K562 (cell line): ENCODE measurements at regions not wholly inside any gene's neighbourhood (a gene's known extent, or its start where the extent isn't known, plus 50 kb on each side); places are given as distances from the start of the nearest gene placed in this dataset.

Experiments
- ATAC-seq: fragments of 200-7000 bp; cut with Tn5 transposase; 3 replicates; pipeline ENCODE4 v1.9.1; 2020; ENCODE audit warnings: moderate library complexity
- BruUV-seq: library from RNA; stranded (reverse); fragments of 400-500 nt; replicated peaks from 2 replicates; lab custom pipeline; 2021; lab: Mats Ljungman, UMichigan
- CTCF ChIA-PET: fragments of 300-600 bp; formaldehyde crosslinking; extraction: SDS; loops from one replicate; lab custom pipeline; 2021; ENCODE audit warnings: low intra/inter-chr PET ratio; lab: Yijun Ruan, JAX
- POLR2A ChIA-PET: fragments of 300-600, 350-650 bp; sonication (Branson Sonifier 250); formaldehyde crosslinking; extraction: SDS; loops from one replicate; lab custom pipeline; 2021; ENCODE audit warnings: antibody characterized with exemption, inconsistent platforms; lab: Yijun Ruan, JAX
- DNase-seq, 4 experiments: peaks; one replicate each; pipeline versions ENCODE4 v3.0.0 to v3.0.0-alpha.2; 2011 to 2018; ENCODE audit warnings: low spot score in 3 of 4, mixed read lengths in 3 of 4; ENCODE audit errors: extremely low read depth in 1 of 4
- FAIRE-seq: peaks from 2 replicates; lab custom pipeline; 2011; peaks lifted over from hg19 to GRCh38; lab: Jason Lieb, UNC
- H2AFZ ChIP-seq: 2 replicates; pipeline ENCODE4 v1.6.0; 2011; ENCODE audit warnings: low read depth, low read length, control low read depth, inconsistent platforms
- H3K27ac ChIP-seq: fragments of 200-600 bp; 3 replicates; pipeline ENCODE4 v1.8.0; 2011; ENCODE audit warnings: low read depth, mild to moderate bottlenecking, control low read depth, inconsistent platforms, low read length, moderate library complexity, mixed read lengths; ENCODE audit errors: extremely low read depth
- H3K27me3 ChIP-seq, 2 experiments: fragments of 300-600 bp in 1 of 2; 2 replicates in 1 of 2; 3 replicates in 1 of 2; pipeline versions ENCODE4 v1.6.0 to v1.8.0; 2011; ENCODE audit warnings: inconsistent platforms in 2 of 2, low read length in 2 of 2, mild to moderate bottlenecking in 1 of 2, mixed read lengths in 1 of 2, moderate library complexity in 1 of 2; ENCODE audit not compliant: control insufficient read depth in 2 of 2, insufficient read depth in 2 of 2
- H3K36me3 ChIP-seq: fragments of 300-600 bp; 3 replicates; pipeline ENCODE4 v1.8.0; 2011; ENCODE audit warnings: mild to moderate bottlenecking, low read length, inconsistent platforms; ENCODE audit not compliant: control insufficient read depth, insufficient read depth
- H3K4me1 ChIP-seq, 2 experiments: fragments of 200-600 bp in 1 of 2; replicated peaks in 1 of 2; 2 replicates in 1 of 2; 3 replicates in 1 of 2; pipeline versions ENCODE4 v1.5.1 to v1.8.0; 2011; ENCODE audit warnings: inconsistent platforms in 2 of 2, low read length in 2 of 2, mild to moderate bottlenecking in 1 of 2, mixed read lengths in 1 of 2, moderate library complexity in 1 of 2; ENCODE audit not compliant: control insufficient read depth in 2 of 2, insufficient read depth in 2 of 2
- H3K4me2 ChIP-seq: 2 replicates; pipeline ENCODE4 v1.6.1; 2011; ENCODE audit warnings: low read length, control low read depth, inconsistent platforms, mixed read lengths; ENCODE audit not compliant: insufficient read depth
- H3K4me3 ChIP-seq: fragments of 200-600 bp; sonication (generic), shearing (Covaris generic); 2 replicates; pipeline ENCODE4 v1.5.1; 2016; ENCODE audit warnings: control low read depth, inconsistent platforms
- H3K79me2 ChIP-seq: fragments of 200-600 bp; 3 replicates; pipeline ENCODE4 v1.8.0; 2011; ENCODE audit warnings: low read length, inconsistent platforms; ENCODE audit not compliant: control insufficient read depth, insufficient read depth
- H3K9ac ChIP-seq, 2 experiments: 2 replicates each; pipeline versions ENCODE4 v1.6.0 to v1.6.1; 2011; ENCODE audit warnings: low read depth in 2 of 2, low read length in 2 of 2, control low read depth in 1 of 2, inconsistent platforms in 1 of 2, mild to moderate bottlenecking in 1 of 2, mixed read lengths in 1 of 2; ENCODE audit not compliant: insufficient read depth in 1 of 2
- H3K9me1 ChIP-seq: one replicate; pipeline ENCODE4 v1.6.0; 2011; ENCODE audit warnings: inconsistent platforms, mild to moderate bottlenecking, low read length, moderate library complexity; ENCODE audit not compliant: control insufficient read depth, insufficient read depth
- H3K9me3 ChIP-seq: replicated peaks from 2 replicates; pipeline ENCODE4 v1.5.1; 2011; ENCODE audit warnings: low read depth, low read length, inconsistent platforms; ENCODE audit not compliant: control insufficient read depth, insufficient read depth
- H4K20me1 ChIP-seq: replicated peaks from 2 replicates; pipeline ENCODE4 v1.6.1; 2011; ENCODE audit warnings: low read length, inconsistent platforms, mixed read lengths; ENCODE audit not compliant: control insufficient read depth, insufficient read depth
- EGR1 ChIP-seq: fragments of 450-650 bp; conservative IDR thresholded peaks from 2 replicates; pipeline ENCODE4 v1.6.1; 2017; ENCODE audit warnings: mild to moderate bottlenecking
- FOXA1 ChIP-seq: fragments of 450-650 bp; IDR thresholded peaks from 2 replicates; pipeline ENCODE4 v1.6.1; 2016; ENCODE audit warnings: mild to moderate bottlenecking, borderline replicate concordance
- NCOA1 ChIP-seq: fragments of 450-650 bp; IDR thresholded peaks from 2 replicates; pipeline ENCODE4 v1.6.1; 2016; ENCODE audit warnings: low read depth
- NR3C1 ChIP-seq: sonication (generic); formaldehyde crosslinking; IDR thresholded peaks from 2 replicates; pipeline ENCODE4 v1.8.1; 2022; ENCODE audit warnings: missing genetic modification reagents
- RNF2 ChIP-seq: sonication (generic); IDR thresholded peaks from 2 replicates; pipeline ENCODE4 v1.6.1; 2016
- SAP30 ChIP-seq: fragments of 200-600 bp; sonication (generic); IDR thresholded peaks from 2 replicates; pipeline ENCODE4 v1.6.1; 2012; ENCODE audit warnings: borderline replicate concordance, low read depth, mild to moderate bottlenecking, moderate library complexity, low read length, control low read depth, inconsistent platforms; ENCODE audit not compliant: insufficient read depth, poor library complexity, severe bottlenecking
- STAT6 ChIP-seq: sonication (generic); formaldehyde crosslinking; IDR thresholded peaks from 2 replicates; pipeline ENCODE4 v1.8.1; 2023; ENCODE audit warnings: mild to moderate bottlenecking, missing genetic modification reagents
- USF2 ChIP-seq: sonication (generic); formaldehyde crosslinking; IDR thresholded peaks from 2 replicates; pipeline ENCODE4 v1.5.0; 2020; ENCODE audit warnings: missing genetic modification reagents
- XRCC4 ChIP-seq: IDR thresholded peaks from one replicate; pipeline ENCODE4 v1.6.1; 2011; ENCODE audit not compliant: insufficient read depth, insufficient read length; ENCODE audit errors: extremely low read depth
- ZBTB17 ChIP-seq: fragments of 450-650 bp; formaldehyde crosslinking; IDR thresholded peaks from 2 replicates; pipeline ENCODE4 v1.4.0; 2020; ENCODE audit warnings: mild to moderate bottlenecking
- ZNF354B ChIP-seq: fragments of 250-450 bp; sonication (Bioruptor Pico); IDR thresholded peaks from 2 replicates; pipeline ENCODE4 v1.4.0; 2020
- WGBS: fragments of 100-300 bp; shearing (Covaris generic); methylation state at CpG from one replicate; pipeline ENCODE4 v1.1.6; 2016; ENCODE audit warnings: low coverage, mixed read lengths; ENCODE audit not compliant: insufficient coverage; ENCODE audit errors: missing lambda C conversion rate; 5-methylcytosine and 5-hydroxymethylcytosine counted together
- in situ Hi-C: fragments of 300-500 bp; cut with MboI; formaldehyde crosslinking; loops from 4 replicates; pipeline ENCODE4 v1.15.0; 2018; ENCODE audit warnings: inconsistent platforms, mixed read lengths
- intact Hi-C: fragments of 100-400 bp; cut with micrococcal nuclease; formaldehyde crosslinking; loops from 2 replicates; pipeline ENCODE4 v1.14.2; 2022
- TF ChIP-seq, protein P1 (sequence below): fragments of 450-650 bp; formaldehyde crosslinking; conservative IDR thresholded peaks from 2 replicates; pipeline ENCODE4 v1.4.0; 2022; ENCODE audit warnings: mild to moderate bottlenecking, missing genetic modification characterization
- TF ChIP-seq, protein P2 (sequence below): IDR thresholded peaks from 3 replicates; pipeline ENCODE4 v1.6.1; 2011; ENCODE audit warnings: borderline replicate concordance, mild to moderate bottlenecking, moderate library complexity; ENCODE audit not compliant: insufficient read length; ENCODE audit errors: extremely low read depth

GRCh38 chr13:65454403-65454802, 1775.7 kb downstream of the PCDH9 start:
- H3K4me1 ChIP-seq, result no peaks in the 10 kb centered on the region
- no peaks in the 10 kb centered on the region for H4K20me1 ChIP-seq
- no peaks in the 10 kb centered on the region for H3K36me3 ChIP-seq
- no peaks in the 10 kb centered on the region for H3K9me1 ChIP-seq
- no peak overlapping the region for H3K27ac ChIP-seq
- no TSS peak for BruUV-seq
- H2AFZ ChIP-seq, result no peak overlapping the region
- no peak overlapping the region for H3K9ac ChIP-seq
- ChIA-PET POLR2A (no interaction called here), CTCF (no interaction called here)
- H3K9me3 ChIP-seq, result no peaks in the 10 kb centered on the region
- H3K79me2 ChIP-seq, result no peaks in the 10 kb centered on the region
- in situ Hi-C loops, result no loop called here
- H3K4me3 ChIP-seq, result no peak overlapping the region
- no peak overlapping the region for H3K4me2 ChIP-seq
- H3K27me3 ChIP-seq, result no peaks in the 10 kb centered on the region
- DNase-seq (no peak), ATAC-seq (no peak), FAIRE-seq (no peak)
- 2% methylated on average over 4 of the region's 4 CpGs for WGBS
- intact Hi-C loops, result no loop called here
- TF ChIP-seq EGR1 (no peak), FOXA1 (no peak), ZNF354B (CRISPR knock-in tag) (no peak), NCOA1 (no peak), SAP30 (no peak), XRCC4 (no peak), NR3C1 (no peak), ZBTB17 (CRISPR knock-in tag) (no peak), USF2 (no peak), STAT6 (no peak), RNF2 (no peak)
- TF ChIP-seq, protein P1, sequence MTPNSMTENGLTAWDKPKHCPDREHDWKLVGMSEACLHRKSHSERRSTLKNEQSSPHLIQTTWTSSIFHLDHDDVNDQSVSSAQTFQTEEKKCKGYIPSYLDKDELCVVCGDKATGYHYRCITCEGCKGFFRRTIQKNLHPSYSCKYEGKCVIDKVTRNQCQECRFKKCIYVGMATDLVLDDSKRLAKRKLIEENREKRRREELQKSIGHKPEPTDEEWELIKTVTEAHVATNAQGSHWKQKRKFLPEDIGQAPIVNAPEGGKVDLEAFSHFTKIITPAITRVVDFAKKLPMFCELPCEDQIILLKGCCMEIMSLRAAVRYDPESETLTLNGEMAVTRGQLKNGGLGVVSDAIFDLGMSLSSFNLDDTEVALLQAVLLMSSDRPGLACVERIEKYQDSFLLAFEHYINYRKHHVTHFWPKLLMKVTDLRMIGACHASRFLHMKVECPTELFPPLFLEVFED (CRISPR knock-in tag), result no peak
- TF ChIP-seq, protein P2, sequence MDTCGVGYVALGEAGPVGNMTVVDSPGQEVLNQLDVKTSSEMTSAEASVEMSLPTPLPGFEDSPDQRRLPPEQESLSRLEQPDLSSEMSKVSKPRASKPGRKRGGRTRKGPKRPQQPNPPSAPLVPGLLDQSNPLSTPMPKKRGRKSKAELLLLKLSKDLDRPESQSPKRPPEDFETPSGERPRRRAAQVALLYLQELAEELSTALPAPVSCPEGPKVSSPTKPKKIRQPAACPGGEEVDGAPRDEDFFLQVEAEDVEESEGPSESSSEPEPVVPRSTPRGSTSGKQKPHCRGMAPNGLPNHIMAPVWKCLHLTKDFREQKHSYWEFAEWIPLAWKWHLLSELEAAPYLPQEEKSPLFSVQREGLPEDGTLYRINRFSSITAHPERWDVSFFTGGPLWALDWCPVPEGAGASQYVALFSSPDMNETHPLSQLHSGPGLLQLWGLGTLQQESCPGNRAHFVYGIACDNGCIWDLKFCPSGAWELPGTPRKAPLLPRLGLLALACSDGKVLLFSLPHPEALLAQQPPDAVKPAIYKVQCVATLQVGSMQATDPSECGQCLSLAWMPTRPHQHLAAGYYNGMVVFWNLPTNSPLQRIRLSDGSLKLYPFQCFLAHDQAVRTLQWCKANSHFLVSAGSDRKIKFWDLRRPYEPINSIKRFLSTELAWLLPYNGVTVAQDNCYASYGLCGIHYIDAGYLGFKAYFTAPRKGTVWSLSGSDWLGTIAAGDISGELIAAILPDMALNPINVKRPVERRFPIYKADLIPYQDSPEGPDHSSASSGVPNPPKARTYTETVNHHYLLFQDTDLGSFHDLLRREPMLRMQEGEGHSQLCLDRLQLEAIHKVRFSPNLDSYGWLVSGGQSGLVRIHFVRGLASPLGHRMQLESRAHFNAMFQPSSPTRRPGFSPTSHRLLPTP, result no peak
